Ishikawa (cell line): ENCODE measurements at regions not wholly inside any gene's neighbourhood (a gene's known extent, or its start where the extent isn't known, plus 50 kb on each side); places are given as distances from the start of the nearest gene placed in this dataset.

Experiments used
- CEBPB ChIP-seq: IDR thresholded peaks from 2 replicates; pipeline ENCODE4 v1.6.1; 2012
- CREB1 ChIP-seq: IDR thresholded peaks from 2 replicates; pipeline ENCODE4 v1.6.1; 2012; ENCODE audit warnings: low read depth
- EP300 ChIP-seq: IDR thresholded peaks from 2 replicates; pipeline ENCODE4 v1.6.1; 2012; ENCODE audit warnings: borderline replicate concordance
- FOXM1 ChIP-seq: IDR thresholded peaks from 2 replicates; pipeline ENCODE4 v1.6.1; 2012; ENCODE audit warnings: low read depth, borderline replicate concordance
- RAD21 ChIP-seq: IDR thresholded peaks from 2 replicates; pipeline ENCODE4 v1.6.1; 2012; ENCODE audit warnings: low read depth
- REST ChIP-seq: IDR thresholded peaks from 2 replicates; pipeline ENCODE4 v1.6.1; 2012; ENCODE audit warnings: low read depth, mild to moderate bottlenecking
- TAF1 ChIP-seq: IDR thresholded peaks from 2 replicates; pipeline ENCODE4 v1.6.1; 2012; ENCODE audit warnings: low read depth, mild to moderate bottlenecking
- USF1 ChIP-seq: IDR thresholded peaks from 2 replicates; pipeline ENCODE4 v1.6.1; 2012
- YY1 ChIP-seq: IDR thresholded peaks from 2 replicates; pipeline ENCODE4 v1.6.1; 2012; ENCODE audit warnings: low read depth
- ZBTB7A ChIP-seq: IDR thresholded peaks from 2 replicates; pipeline ENCODE4 v1.6.1; 2012; ENCODE audit warnings: low read depth

GRCh38 chr7:20064181-20064970, 152.8 kb downstream of the MACC1 start:
- no peak for TF ChIP-seq CREB1
- no peak for TF ChIP-seq ZBTB7A
- no peak for TF ChIP-seq REST
- no peak for TF ChIP-seq YY1
- no peak for TF ChIP-seq EP300
- TF ChIP-seq USF1 = no peak
- TF ChIP-seq TAF1 = no peak
- no peak for TF ChIP-seq CEBPB
- no peak for TF ChIP-seq FOXM1
- TF ChIP-seq RAD21 = no peak
